ENCODE measurements at regions not wholly inside any gene's neighbourhood (a gene's known extent, or its start where the extent isn't known, plus 50 kb on each side); places are given as distances from the start of the nearest gene placed in this dataset.

DNA sequence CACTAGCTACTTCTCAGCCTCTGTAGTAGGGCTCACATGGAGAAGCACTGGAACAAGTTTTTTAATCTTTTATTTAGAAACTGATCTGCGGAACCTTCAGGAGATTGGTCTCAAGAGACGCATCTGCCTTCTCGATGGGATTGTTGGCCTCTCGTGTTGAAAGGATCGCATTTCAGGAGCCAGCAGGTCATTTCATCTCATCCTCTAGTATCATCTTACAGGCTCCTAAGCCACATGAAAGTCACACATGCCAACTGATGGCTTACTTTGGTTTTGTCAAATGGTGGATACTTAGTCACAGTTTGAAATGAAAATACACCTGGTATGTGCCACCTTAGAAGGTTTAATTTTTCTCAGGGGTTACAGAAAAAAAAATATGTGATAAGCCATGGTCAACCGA, 1703.6 kb downstream of the EFNB2 start:
- Histone ChIP-seq H3K27ac (ENCODE audit: low read depth, low read length) (no peak overlapping the region), H4K20me1 (ENCODE audit: control insufficient read depth, insufficient read depth, low read depth, low read length) (no peaks in the 10 kb centered on the region)

GRCh38 chr13:104823709-104824108, 1711.8 kb downstream of the EFNB2 start:
- no peaks in the 10 kb centered on the region for H3K9me3 ChIP-seq (ENCODE audit: control insufficient read depth, insufficient read depth, low read length)
- H4K20me1 ChIP-seq (ENCODE audit: control insufficient read depth, insufficient read depth, low read depth, low read length) = no peaks in the 10 kb centered on the region
- H3F3A ChIP-seq (ENCODE audit: control insufficient read depth, insufficient read depth) = no peaks in the 10 kb centered on the region
- TF ChIP-seq, protein P1, sequence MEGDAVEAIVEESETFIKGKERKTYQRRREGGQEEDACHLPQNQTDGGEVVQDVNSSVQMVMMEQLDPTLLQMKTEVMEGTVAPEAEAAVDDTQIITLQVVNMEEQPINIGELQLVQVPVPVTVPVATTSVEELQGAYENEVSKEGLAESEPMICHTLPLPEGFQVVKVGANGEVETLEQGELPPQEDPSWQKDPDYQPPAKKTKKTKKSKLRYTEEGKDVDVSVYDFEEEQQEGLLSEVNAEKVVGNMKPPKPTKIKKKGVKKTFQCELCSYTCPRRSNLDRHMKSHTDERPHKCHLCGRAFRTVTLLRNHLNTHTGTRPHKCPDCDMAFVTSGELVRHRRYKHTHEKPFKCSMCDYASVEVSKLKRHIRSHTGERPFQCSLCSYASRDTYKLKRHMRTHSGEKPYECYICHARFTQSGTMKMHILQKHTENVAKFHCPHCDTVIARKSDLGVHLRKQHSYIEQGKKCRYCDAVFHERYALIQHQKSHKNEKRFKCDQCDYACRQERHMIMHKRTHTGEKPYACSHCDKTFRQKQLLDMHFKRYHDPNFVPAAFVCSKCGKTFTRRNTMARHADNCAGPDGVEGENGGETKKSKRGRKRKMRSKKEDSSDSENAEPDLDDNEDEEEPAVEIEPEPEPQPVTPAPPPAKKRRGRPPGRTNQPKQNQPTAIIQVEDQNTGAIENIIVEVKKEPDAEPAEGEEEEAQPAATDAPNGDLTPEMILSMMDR (IDR thresholded peaks at IDR 0.05; ENCODE audit: low read depth, low read length, poor library complexity, severe bottlenecking) = no peak
- TF ChIP-seq EZH2phosphoT487 (IDR thresholded peaks at IDR 0.05; ENCODE audit: borderline replicate concordance, low read length) = no peak
- no peaks in the 10 kb centered on the region for H3K4me1 ChIP-seq (ENCODE audit: control insufficient read depth, low read length)
- no peaks in the 10 kb centered on the region for H3K36me3 ChIP-seq (ENCODE audit: control insufficient read depth, low read length)
- H3K9me2 ChIP-seq (replicated peaks; ENCODE audit: control insufficient read depth, low read length) = no peaks in the 10 kb centered on the region
- H3K4me2 ChIP-seq (ENCODE audit: low read length) = no peak overlapping the region
- no peaks in the 10 kb centered on the region for H3K27me3 ChIP-seq (ENCODE audit: control insufficient read depth, low read length)
- H3K79me2 ChIP-seq (ENCODE audit: control insufficient read depth, low read length) = no peaks in the 10 kb centered on the region
- H3K4me3 ChIP-seq (ENCODE audit: low read length) = no peak overlapping the region
- H3K27ac ChIP-seq (ENCODE audit: low read depth, low read length) = no peak overlapping the region

More for the DNA sequence above, 1703.6 kb downstream of the EFNB2 start:
- Histone ChIP-seq H3K9me2 (replicated peaks; ENCODE audit: control insufficient read depth, low read length) (no peaks in the 10 kb centered on the region), H3K4me2 (ENCODE audit: low read length) (no peak overlapping the region), H3K9me3 (ENCODE audit: control insufficient read depth, insufficient read depth, low read length) (no peaks in the 10 kb centered on the region), H3K36me3 (ENCODE audit: control insufficient read depth, low read length) (no peaks in the 10 kb centered on the region), H3K27me3 (ENCODE audit: control insufficient read depth, low read length) (no peaks in the 10 kb centered on the region), H3F3A (ENCODE audit: control insufficient read depth, insufficient read depth) (no peaks in the 10 kb centered on the region), H3K4me1 (ENCODE audit: control insufficient read depth, low read length) (no peaks in the 10 kb centered on the region), H3K4me3 (ENCODE audit: low read length) (no peak overlapping the region), H3K79me2 (ENCODE audit: control insufficient read depth, low read length) (no peaks in the 10 kb centered on the region)
- TF ChIP-seq, protein P1 (IDR thresholded peaks at IDR 0.05; ENCODE audit: low read depth, low read length, poor library complexity, severe bottlenecking) = no peak
- TF ChIP-seq EZH2phosphoT487 (IDR thresholded peaks at IDR 0.05; ENCODE audit: borderline replicate concordance, low read length) = no peak

DNA sequence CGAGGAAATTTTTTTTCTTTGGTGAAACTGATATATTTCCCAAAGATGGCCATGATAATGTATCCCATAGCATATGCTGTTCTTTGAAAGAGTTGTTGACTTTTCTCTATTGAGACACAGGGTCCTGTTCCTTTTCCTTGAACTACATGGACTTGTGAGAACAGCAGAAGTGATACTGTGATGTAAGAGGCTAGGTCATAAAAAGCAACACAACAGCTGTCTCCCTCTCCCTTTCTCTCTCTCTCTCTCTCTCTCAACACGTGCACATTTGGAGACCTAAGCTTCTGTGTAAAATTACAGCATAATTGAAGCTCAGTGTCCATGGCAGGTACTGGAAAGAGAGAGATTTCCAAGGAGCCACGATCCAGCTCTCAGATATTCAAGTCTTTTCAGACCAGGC, 1712.4 kb downstream of the EFNB2 start:
- Histone ChIP-seq H3K27ac (ENCODE audit: low read depth, low read length) (no peak overlapping the region), H3K27me3 (ENCODE audit: control insufficient read depth, low read length) (no peaks in the 10 kb centered on the region), H3F3A (ENCODE audit: control insufficient read depth, insufficient read depth) (no peaks in the 10 kb centered on the region), H3K4me1 (ENCODE audit: control insufficient read depth, low read length) (no peaks in the 10 kb centered on the region), H3K9me3 (ENCODE audit: control insufficient read depth, insufficient read depth, low read length) (no peaks in the 10 kb centered on the region), H3K36me3 (ENCODE audit: control insufficient read depth, low read length) (no peaks in the 10 kb centered on the region), H3K4me3 (ENCODE audit: low read length) (no peak overlapping the region), H3K9me2 (replicated peaks; ENCODE audit: control insufficient read depth, low read length) (no peaks in the 10 kb centered on the region), H4K20me1 (ENCODE audit: control insufficient read depth, insufficient read depth, low read depth, low read length) (no peaks in the 10 kb centered on the region), H3K4me2 (ENCODE audit: low read length) (no peak overlapping the region), H3K79me2 (ENCODE audit: control insufficient read depth, low read length) (no peaks in the 10 kb centered on the region)
- TF ChIP-seq, protein P1 (IDR thresholded peaks at IDR 0.05; ENCODE audit: low read depth, low read length, poor library complexity, severe bottlenecking) = no peak
- no peak for TF ChIP-seq EZH2phosphoT487 (IDR thresholded peaks at IDR 0.05; ENCODE audit: borderline replicate concordance, low read length)

DNA sequence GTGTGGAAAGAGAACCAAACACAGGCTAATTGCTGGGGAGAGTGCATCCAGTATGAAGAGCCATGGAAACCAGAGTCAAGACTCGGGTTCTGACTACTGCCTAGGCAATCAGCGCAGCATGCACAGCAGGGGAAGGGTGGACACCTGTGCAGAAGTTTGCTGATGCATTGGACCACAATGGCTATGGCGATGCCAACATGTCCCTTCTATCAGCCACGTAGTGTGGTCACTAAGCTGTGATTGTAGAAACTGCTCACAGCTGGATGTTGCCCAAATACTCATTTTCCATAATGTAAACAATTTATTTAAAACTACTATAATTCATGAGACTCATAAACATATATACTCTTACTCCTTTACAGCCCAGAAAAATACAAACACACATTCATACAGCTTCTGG, 1718.2 kb downstream of the EFNB2 start:
- TF ChIP-seq, protein P1 (IDR thresholded peaks at IDR 0.05; ENCODE audit: low read depth, low read length, poor library complexity, severe bottlenecking) = no peak
- TF ChIP-seq EZH2phosphoT487 (IDR thresholded peaks at IDR 0.05; ENCODE audit: borderline replicate concordance, low read length) = no peak
- no peak overlapping the region for H3K4me2 ChIP-seq (ENCODE audit: low read length)
- no peaks in the 10 kb centered on the region for H3F3A ChIP-seq (ENCODE audit: control insufficient read depth, insufficient read depth)
- no peaks in the 10 kb centered on the region for H3K4me1 ChIP-seq (ENCODE audit: control insufficient read depth, low read length)
- no peak overlapping the region for H3K4me3 ChIP-seq (ENCODE audit: low read length)
- no peaks in the 10 kb centered on the region for H3K9me3 ChIP-seq (ENCODE audit: control insufficient read depth, insufficient read depth, low read length)
- no peaks in the 10 kb centered on the region for H3K27me3 ChIP-seq (ENCODE audit: control insufficient read depth, low read length)
- no peaks in the 10 kb centered on the region for H4K20me1 ChIP-seq (ENCODE audit: control insufficient read depth, insufficient read depth, low read depth, low read length)
- no peak overlapping the region for H3K27ac ChIP-seq (ENCODE audit: low read depth, low read length)
- H3K36me3 ChIP-seq (ENCODE audit: control insufficient read depth, low read length) = no peaks in the 10 kb centered on the region
- H3K9me2 ChIP-seq (replicated peaks; ENCODE audit: control insufficient read depth, low read length) = no peaks in the 10 kb centered on the region
- no peaks in the 10 kb centered on the region for H3K79me2 ChIP-seq (ENCODE audit: control insufficient read depth, low read length)
